HepG2 (cell line): ENCODE measurements at regions not wholly inside any gene's neighbourhood (a gene's known extent, or its start where the extent isn't known, plus 50 kb on each side); places are given as distances from the start of the nearest gene placed in this dataset.

Source experiments
- ATAC-seq: fragments of 200-7000 bp; cut with Tn5 transposase; 3 replicates; pipeline ENCODE4 v1.9.1; 2020; ENCODE audit warnings: mild to moderate bottlenecking, moderate library complexity
- BruUV-seq: library from RNA; stranded (reverse); fragments of 400-500 nt; replicated peaks from 2 replicates; lab custom pipeline; 2021; lab: Mats Ljungman, UMichigan
- CTCF ChIA-PET: fragments of 300-600 bp; formaldehyde crosslinking; extraction: SDS; loops from one replicate; lab custom pipeline; 2021; ENCODE audit warnings: low total read pairs, inconsistent platforms, low intra/inter-chr PET ratio; lab: Yijun Ruan, JAX
- POLR2A ChIA-PET: fragments of 350-600 bp; sonication (Branson Sonifier 250); formaldehyde crosslinking; loops from one replicate; lab custom pipeline; 2020; ENCODE audit warnings: antibody characterized with exemption, inconsistent platforms; lab: Yijun Ruan, JAX
- DNase-seq: peaks from one replicate; pipeline ENCODE4 v3.0.0-alpha.2; 2015; ENCODE audit warnings: low spot score
- FAIRE-seq: peaks from 3 replicates; lab custom pipeline; 2011; peaks lifted over from hg19 to GRCh38; lab: Jason Lieb, UNC
- H2AFZ ChIP-seq: one replicate; pipeline ENCODE4 v1.6.1; 2011; ENCODE audit warnings: low read length, inconsistent platforms
- H3K27ac ChIP-seq: fragments of 300-600 bp; 3 replicates; pipeline ENCODE4 v1.8.0; 2011; ENCODE audit warnings: mixed run types, mild to moderate bottlenecking, mixed read lengths, low read length, inconsistent platforms; ENCODE audit not compliant: insufficient read depth; ENCODE audit errors: extremely low read length
- H3K27me3 ChIP-seq, 2 experiments: fragments of 200-600 bp in 1 of 2; 2 replicates in 1 of 2; 3 replicates in 1 of 2; pipeline versions ENCODE4 v1.6.0 to v1.8.0; 2011; ENCODE audit warnings: low read length in 2 of 2, mild to moderate bottlenecking in 2 of 2, moderate library complexity in 2 of 2, inconsistent platforms in 1 of 2; ENCODE audit not compliant: insufficient read depth in 2 of 2, control insufficient read depth in 1 of 2
- H3K36me3 ChIP-seq, 2 experiments: fragments of 200-600 bp in 1 of 2; replicated peaks in 1 of 2; 2 replicates in 1 of 2; 3 replicates in 1 of 2; pipeline versions ENCODE4 v1.5.1 to v1.8.0; 2011; ENCODE audit warnings: low read length in 2 of 2, inconsistent platforms in 1 of 2; ENCODE audit not compliant: insufficient read depth in 2 of 2, control insufficient read depth in 1 of 2
- H3K4me1 ChIP-seq: 2 replicates; pipeline ENCODE4 v1.5.1; 2012; ENCODE audit warnings: low read length, inconsistent platforms; ENCODE audit not compliant: insufficient read depth
- H3K4me2 ChIP-seq: 2 replicates; pipeline ENCODE4 v1.6.0; 2011; ENCODE audit warnings: low read depth, low read length, inconsistent platforms
- H3K4me3 ChIP-seq, 3 experiments: fragments of 200-600 bp in 1 of 3; sonication (generic), shearing (Covaris generic) in 1 of 3; replicated peaks in 1 of 3; 2 replicates each; pipeline ENCODE4 v1.5.1; 2011 to 2016; ENCODE audit warnings: low read length in 3 of 3, inconsistent platforms in 2 of 3, low read depth in 2 of 3, mild to moderate bottlenecking in 2 of 3, control low read depth in 1 of 3, mixed read lengths in 1 of 3; ENCODE audit not compliant: insufficient read depth in 1 of 3
- H3K79me2 ChIP-seq: one replicate; pipeline ENCODE4 v1.6.1; 2011; ENCODE audit warnings: low read length, inconsistent platforms; ENCODE audit not compliant: insufficient read depth
- H3K9ac ChIP-seq: 2 replicates; pipeline ENCODE4 v1.6.0; 2011; ENCODE audit warnings: mild to moderate bottlenecking, low read depth, low read length, inconsistent platforms; ENCODE audit not compliant: insufficient read depth
- H3K9me3 ChIP-seq: 2 replicates; pipeline ENCODE4 v1.5.1; 2012; ENCODE audit warnings: mild to moderate bottlenecking, low read length
- H4K20me1 ChIP-seq: 2 replicates; pipeline ENCODE4 v1.6.0; 2011; ENCODE audit warnings: inconsistent platforms, mild to moderate bottlenecking, low read length, moderate library complexity; ENCODE audit not compliant: insufficient read depth
- BRCA1 ChIP-seq: sonication (generic); formaldehyde crosslinking; IDR thresholded peaks from 2 replicates; pipeline ENCODE4 v1.4.0; 2020; ENCODE audit warnings: missing genetic modification reagents
- BRD4 ChIP-seq: sonication (generic); formaldehyde crosslinking; IDR thresholded peaks from 2 replicates; pipeline ENCODE4 v1.4.0; 2020; ENCODE audit warnings: missing genetic modification reagents
- KLF12 ChIP-seq: sonication (generic); formaldehyde crosslinking; IDR thresholded peaks from 2 replicates; pipeline ENCODE4 v1.4.0; 2020; ENCODE audit warnings: missing genetic modification reagents, borderline replicate concordance
- RXRA ChIP-seq: sonication (generic); formaldehyde crosslinking; IDR thresholded peaks from 2 replicates; pipeline ENCODE4 v1.5.1; 2020; ENCODE audit warnings: missing genetic modification reagents
- SMARCE1 ChIP-seq: fragments of 450-650 bp; IDR thresholded peaks from 2 replicates; pipeline ENCODE4 v1.6.1; 2017; ENCODE audit warnings: borderline replicate concordance
- TMF1 ChIP-seq: sonication (generic); formaldehyde crosslinking; IDR thresholded peaks from 2 replicates; pipeline ENCODE4 v1.8.1; 2022; ENCODE audit warnings: low read depth, missing genetic modification reagents
- ZBTB3 ChIP-seq: sonication (generic); formaldehyde crosslinking; IDR thresholded peaks from 2 replicates; pipeline ENCODE4 v1.4.0; 2020; ENCODE audit warnings: low read depth, mild to moderate bottlenecking, moderate library complexity, missing genetic modification reagents, borderline replicate concordance
- ZNF446 ChIP-seq: sonication (generic); formaldehyde crosslinking; IDR thresholded peaks from 2 replicates; pipeline ENCODE4 v1.5.0; 2020; ENCODE audit warnings: mild to moderate bottlenecking, missing genetic modification reagents
- ZSCAN25 ChIP-seq: sonication (generic); formaldehyde crosslinking; IDR thresholded peaks from 2 replicates; pipeline ENCODE4 v1.8.0; 2022; ENCODE audit warnings: mild to moderate bottlenecking, missing genetic modification reagents
- WGBS: methylation state at CpG from one replicate; pipeline ENCODE4 v1.1.6; 2017; ENCODE audit warnings: low lambda C conversion rate; 5-methylcytosine and 5-hydroxymethylcytosine counted together
- in situ Hi-C: cut with HindIII; loops from 2 replicates; pipeline ENCODE4 v1.10.0; 2017; ENCODE audit warnings: low pct_unique_long_range_greater_than_20kb; ENCODE audit not compliant: extremely low pct_ligation_motif_present
- intact Hi-C: fragments of 100-400 bp; cut with micrococcal nuclease; formaldehyde crosslinking; loops from one replicate; pipeline ENCODE4 v1.10.0; 2022; ENCODE audit not compliant: unreplicated experiment

DNA sequence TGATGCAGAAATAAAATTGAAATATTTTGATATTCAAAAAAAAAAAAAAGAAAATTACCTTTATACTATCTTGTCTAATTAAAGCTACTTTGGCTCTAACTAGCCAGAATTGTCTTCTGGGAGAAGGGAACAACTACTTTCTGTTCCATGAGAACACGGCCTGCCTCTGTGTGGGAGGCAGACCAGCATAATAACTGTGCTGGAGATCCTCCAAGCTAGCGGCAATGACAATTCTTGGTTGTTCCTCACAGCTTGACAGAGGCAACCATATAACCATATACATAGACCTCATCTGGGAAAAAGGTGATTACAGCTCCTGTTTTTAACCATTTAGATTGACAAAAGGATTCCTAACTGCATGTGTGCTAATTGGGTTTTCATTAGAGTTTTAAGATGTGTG, 95.7 kb downstream of the RBMX2 start (continued):
- no peak for TF ChIP-seq RXRA
- no peak for TF ChIP-seq ZNF446
- TF ChIP-seq ZBTB3 (CRISPR knock-in tag), result no peak

DNA sequence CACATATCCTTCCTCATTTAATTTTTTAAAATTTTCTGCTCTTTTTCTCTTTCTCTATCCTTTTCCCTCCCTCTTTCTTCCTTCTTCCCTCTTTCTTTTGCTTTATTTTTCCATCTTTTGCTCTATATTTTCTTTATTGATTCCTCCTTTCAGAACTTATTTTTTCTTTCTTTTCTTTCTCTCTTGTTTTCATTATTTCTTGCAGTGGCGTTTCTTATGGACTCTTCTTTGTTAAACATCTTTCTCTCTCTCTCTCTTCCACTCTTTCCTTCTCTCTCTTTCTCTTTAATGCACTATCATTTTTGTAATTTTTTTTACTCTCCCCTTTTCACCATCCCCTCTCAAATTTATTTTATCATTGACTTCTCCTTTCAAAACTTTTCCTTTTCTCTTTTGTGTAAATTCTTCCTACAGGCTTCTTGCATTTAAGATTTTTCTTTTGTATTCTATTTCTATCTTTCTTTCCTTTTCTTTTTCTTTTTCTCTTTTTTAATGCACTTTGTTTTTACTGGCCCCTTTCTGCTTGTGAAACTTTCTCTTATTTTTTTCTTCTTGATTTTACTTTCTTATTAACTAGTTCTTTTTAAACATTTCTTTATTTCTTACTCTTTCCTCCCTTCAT, 97.0 kb downstream of the RBMX2 start:
- H3K4me2 ChIP-seq, result no peak overlapping the region
- ChIA-PET CTCF (no interaction called here), POLR2A (no interaction called here)
- BruUV-seq, result no TSS peak
- ATAC-seq (no peak), DNase-seq (no peak), FAIRE-seq (no peak)
- H3K9ac ChIP-seq, result no peak overlapping the region
- H3K27me3 ChIP-seq, result no peaks in the 10 kb centered on the region
- intact Hi-C loops (no loop called here), in situ Hi-C loops (no loop called here)
- no peaks in the 10 kb centered on the region for H3K9me3 ChIP-seq
- no peaks in the 10 kb centered on the region for H3K4me1 ChIP-seq
- WGBS, result 0% methylated on average over 1 of the region's 1 CpG
- H3K79me2 ChIP-seq, result no peaks in the 10 kb centered on the region
- no peak overlapping the region for H3K4me3 ChIP-seq
- no peak overlapping the region for H2AFZ ChIP-seq
- H3K27ac ChIP-seq, result no peak overlapping the region
- H4K20me1 ChIP-seq, result no peaks in the 10 kb centered on the region
- H3K36me3 ChIP-seq, result no peaks in the 10 kb centered on the region
- TF ChIP-seq SMARCE1 (no peak), BRD4 (CRISPR knock-in tag) (no peak), KLF12 (CRISPR knock-in tag) (no peak), BRCA1 (CRISPR knock-in tag) (no peak), TMF1 (CRISPR knock-in tag) (no peak), ZSCAN25 (CRISPR knock-in tag) (no peak)
